Dedifferentiated amniotic fluid mesenchymal stem cell (primary cell): ENCODE measurements at regions not wholly inside any gene's neighbourhood (a gene's known extent, or its start where the extent isn't known, plus 50 kb on each side); places are given as distances from the start of the nearest gene placed in this dataset.
"Not testable (repeated sequence)": the region's sequence is repeated elsewhere in the genome, so short reads cannot be mapped to it uniquely, and the experiment has no call there.

Source experiments
- DNase-seq: peaks from one replicate; pipeline ENCODE4 v3.0.0-alpha.2; 2016; ENCODE audit errors: extremely low spot score

GRCh38 chr9:65566018-65566417 lies 109.7 kb upstream of the ZNG1E start:
- not testable (repeated sequence) for DNase-seq

GRCh38 chr9:65519018-65519417 lies 156.7 kb upstream of the ZNG1E start:
- DNase-seq: not testable (repeated sequence)

DNA sequence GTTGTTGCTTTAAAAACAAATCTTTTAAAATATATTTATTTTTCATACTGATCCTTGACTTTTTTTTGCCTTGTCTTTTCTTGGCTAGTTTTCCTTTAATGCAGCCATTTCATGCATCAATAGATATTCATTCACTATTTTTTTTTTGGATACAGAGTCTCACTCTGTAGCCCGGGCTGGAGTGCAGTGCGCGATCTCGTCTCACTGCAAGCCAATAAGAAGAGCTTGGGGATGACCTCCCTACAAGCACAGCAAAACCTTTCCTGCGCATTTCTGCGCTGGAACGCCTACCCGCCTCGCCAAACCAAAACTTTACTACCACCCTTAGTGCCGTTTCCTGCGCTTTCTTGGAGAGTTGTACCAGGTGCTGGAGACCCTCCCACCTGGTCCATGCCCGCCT lies 161.3 kb upstream of the ZNG1E start:
- not testable (repeated sequence) for DNase-seq

- not testable (repeated sequence) for DNase-seq
Observed at GRCh38 chr9:65507897-65508296, 167.8 kb upstream of the ZNG1E start.

- not testable (repeated sequence) for DNase-seq
Observed at GRCh38 chr9:65504686-65505085, 171.0 kb upstream of the ZNG1E start.

DNA sequence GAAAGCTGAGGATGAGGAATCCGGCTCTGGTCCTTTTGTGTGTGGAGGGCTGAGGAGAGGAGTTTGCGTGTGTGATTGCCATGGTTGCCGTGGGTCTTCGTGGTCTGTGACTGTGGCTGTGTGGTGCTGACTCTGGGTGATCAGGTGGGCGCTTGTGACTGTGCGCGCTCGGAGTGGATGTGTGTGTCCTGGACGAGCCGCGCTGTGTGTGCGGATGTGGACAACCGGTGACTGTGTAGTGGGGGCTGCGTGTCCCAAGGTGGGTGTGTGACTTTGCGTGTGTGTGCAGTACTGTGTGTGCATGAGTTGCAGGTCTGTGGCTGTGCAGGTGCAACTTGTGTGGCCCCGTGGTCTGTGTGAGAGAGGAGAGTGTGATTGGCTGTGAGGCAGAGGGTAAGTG lies 172.0 kb upstream of the ZNG1E start:
- DNase-seq: not testable (repeated sequence)

GRCh38 chr9:65482890-65483289 lies 192.8 kb upstream of the ZNG1E start:
- DNase-seq: not testable (repeated sequence)

DNA sequence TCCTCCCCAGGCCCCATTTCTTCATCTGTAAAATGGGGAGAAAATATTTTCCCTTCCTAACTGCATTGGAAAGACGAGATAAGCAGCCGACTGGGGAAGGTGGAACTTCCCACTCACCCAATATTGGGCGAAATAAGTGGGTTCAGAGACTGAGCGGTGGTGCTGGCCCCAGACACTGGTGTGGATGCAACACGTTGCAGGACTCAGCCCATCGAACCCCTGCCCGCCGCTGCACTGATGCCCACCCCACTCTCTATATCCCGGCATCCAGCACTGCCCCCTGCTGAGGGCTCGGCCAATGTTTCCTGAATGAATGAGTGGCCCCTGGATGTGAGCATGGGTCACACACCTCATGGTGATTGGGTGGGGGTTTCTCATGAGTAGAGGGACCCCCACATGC lies 194.4 kb upstream of the ZNG1E start:
- DNase-seq: not testable (repeated sequence)

DNA sequence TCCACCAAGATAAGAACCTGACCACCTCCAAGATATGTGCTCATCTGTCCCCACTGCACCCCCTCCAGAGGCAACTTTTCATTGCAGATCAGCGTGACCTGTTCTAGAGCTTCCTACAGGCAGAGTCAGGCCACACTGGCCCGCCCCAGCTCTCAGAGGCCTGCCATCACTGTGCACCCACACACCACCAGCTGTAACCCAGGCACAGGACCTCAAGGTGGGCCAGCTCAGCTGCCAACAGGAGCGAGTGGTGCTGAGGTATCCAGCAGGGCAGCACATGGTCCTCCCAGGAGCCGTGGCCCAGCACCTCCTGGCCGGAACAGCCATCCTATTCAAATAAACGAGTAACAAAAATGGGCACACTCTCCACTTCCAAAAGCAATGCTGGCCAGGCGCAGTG lies 189.9 kb upstream of the FOXD4L5 start:
- not testable (repeated sequence) for DNase-seq

DNA sequence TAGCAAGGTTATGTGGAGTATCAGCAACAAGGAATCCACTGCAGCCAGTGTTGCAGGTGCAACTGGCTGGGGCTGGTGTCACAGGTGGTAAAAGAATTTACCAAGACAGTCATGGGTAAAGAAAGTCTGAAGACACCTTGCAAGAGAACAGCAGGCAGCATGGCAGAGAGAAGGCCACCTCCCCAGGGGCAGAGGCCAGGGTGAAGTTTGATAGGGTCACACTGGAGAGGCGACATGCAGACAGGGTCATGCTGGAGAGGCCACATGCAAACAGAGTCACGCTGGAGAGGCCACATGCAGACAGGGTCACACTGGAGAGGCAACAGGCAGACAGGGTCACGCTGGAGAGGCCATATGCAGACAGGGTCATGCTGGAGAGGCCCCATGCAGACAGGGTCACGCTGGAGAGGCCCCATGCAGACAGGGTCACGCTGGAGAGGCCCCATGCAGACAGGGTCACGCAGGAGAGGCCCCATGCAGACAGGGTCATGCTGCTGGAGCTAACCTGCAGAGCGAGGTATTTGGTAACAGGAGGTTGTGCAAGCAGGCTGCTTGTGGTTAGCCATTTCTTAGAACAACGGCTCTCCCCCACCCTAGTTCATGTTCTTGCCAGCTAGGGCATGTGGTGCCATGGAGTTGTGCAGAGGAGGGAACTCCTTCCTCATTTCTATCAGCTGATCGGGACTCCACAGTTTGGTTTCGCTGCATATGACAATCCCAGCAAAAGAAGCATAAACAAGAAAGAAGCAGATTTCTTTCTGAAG lies 188.2 kb upstream of the FOXD4L5 start:
- not testable (repeated sequence) for DNase-seq

- not testable (repeated sequence) for DNase-seq
Observed at GRCh38 chr9:65471106-65471505, 186.1 kb upstream of the FOXD4L5 start.

DNA sequence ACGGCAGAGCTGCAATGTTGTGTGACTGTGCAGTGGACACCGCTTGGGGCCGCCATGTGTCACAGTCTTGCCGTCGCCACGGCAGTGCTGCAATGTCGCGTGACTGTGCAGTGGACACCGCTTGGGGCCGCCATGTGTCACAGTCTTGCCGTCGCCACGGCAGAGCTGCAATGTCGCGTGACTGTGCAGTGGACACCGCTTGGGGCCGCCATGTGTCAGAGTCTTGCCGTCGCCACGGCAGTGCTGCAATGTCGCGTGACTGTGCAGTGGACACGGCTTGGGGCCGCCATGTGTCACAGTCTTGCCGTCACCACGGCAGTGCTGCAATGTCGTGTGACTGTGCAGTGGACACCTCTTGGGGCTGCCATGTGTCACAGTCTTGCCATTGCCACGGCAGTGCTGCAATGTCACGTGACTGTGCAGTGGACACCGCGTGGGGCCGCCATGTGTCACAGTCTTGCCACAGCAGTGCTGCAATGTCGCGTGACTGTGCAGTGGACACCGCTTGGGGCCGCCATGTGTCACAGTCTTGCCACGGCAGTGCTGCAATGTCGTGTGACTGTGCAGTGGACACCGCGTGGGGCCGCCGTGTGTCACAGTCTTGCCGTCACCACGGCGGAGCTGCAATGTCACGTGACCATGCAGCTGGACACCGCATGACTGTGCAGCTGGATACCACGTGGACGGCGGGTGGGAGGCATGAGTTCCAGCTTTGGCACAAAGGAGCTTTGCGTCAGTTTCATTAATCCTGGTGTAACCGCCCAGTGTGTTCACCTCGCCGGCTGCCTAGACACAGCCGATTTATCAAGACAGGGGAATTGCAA lies 182.1 kb upstream of the FOXD4L5 start:
- DNase-seq: not testable (repeated sequence)

DNA sequence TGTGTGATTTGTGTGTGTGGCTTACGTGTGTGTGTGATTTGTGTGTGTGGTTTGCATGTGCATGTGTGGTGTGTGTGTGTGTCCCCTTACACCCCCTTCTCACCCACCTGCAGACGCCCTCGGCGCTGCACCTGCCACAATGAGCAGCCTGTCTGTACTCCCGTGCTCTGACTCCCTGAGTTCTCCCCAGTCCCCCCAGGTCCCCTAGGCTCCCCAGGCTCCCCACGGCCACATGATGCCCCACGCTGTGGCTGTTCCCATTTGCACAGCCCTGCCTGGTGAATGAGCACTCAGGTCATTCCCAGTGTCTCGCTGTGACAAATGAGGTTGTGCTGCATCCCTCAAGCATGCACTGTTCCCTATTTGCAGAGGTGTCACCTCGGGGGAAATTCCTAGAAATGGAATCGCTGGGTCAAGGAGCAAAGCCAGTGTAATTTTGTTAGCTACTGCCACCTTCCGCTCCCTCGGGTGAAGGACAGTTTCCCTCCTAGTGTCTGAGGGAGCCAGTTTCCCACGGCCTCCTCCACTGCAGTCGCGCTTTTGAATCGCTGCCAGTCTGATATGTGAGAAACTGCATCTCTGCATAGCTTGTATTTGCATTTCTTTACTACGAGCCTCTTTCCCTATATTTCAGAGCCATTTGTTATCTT lies 180.4 kb upstream of the FOXD4L5 start:
- DNase-seq: not testable (repeated sequence)

- not testable (repeated sequence) for DNase-seq
Observed at GRCh38 chr9:65462476-65462875, 177.5 kb upstream of the FOXD4L5 start.

GRCh38 chr9:65459756-65460320 lies 174.8 kb upstream of the FOXD4L5 start:
- DNase-seq: no peak

GRCh38 chr9:65458992-65459391 lies 174.0 kb upstream of the FOXD4L5 start:
- DNase-seq: no peak

DNA sequence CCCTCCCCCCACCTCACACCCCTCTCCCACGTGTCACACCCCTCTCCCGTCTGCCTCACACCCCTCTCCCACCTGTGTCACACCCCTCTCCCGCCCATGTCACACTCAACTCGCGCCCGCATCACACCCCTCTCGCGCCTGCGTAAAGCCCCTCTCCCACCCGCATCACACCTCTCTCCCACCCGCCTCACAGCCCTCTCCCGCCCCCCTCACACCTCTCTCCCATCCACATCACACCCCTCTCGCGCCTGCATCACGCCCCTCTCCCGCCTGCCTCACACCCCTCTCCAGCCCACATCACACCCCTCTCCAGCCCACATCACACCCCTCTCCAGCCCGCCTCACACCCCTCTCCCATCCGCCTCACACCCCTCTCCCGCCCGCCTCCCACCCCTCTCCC lies 173.5 kb upstream of the FOXD4L5 start:
- no peak for DNase-seq

GRCh38 chr9:65456991-65457390 lies 172.0 kb upstream of the FOXD4L5 start:
- not testable (repeated sequence) for DNase-seq

DNA sequence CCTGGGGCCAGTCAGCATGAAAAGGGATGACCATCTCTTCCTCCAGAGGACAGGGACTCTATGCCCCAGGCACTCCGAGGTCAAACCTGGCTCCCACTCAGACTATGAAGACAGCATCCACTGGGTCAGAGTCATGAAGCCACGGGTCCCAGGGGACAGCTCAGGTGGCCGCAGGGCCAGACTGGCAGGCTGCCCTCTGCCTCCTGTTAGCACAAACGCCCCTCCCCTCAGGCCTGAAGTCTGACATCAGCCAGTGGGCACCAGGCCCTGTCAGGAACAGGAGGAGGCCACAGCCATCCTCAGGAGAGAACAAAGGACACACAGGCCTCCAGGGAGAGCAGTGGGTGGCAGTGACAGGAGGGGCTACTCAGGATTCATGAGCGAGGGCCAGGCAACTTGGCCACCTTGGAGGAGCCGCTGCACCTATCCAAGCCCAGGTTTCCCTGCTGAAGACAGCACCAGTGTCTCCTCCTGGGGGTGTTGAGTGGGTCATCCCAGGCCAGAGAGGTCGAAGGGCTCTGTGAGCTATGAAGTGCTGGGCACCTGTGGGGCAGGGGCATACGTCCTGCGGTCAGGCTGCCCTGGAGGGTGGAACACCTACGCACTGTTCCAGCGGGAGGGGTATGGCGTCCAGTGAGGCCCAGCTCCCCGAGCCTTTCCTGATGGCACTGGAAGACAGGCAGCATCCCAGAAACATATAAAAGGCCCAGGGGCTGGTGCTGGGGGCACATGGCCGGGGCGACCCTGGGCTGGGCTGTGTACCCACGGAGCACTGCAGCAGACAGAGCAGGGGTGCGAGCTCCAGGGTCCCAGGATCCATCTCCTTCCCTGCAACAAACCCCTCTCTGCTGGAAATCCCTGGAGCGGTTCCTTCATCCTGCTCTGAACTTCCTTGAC lies 171.0 kb upstream of the FOXD4L5 start:
- not testable (repeated sequence) for DNase-seq

DNA sequence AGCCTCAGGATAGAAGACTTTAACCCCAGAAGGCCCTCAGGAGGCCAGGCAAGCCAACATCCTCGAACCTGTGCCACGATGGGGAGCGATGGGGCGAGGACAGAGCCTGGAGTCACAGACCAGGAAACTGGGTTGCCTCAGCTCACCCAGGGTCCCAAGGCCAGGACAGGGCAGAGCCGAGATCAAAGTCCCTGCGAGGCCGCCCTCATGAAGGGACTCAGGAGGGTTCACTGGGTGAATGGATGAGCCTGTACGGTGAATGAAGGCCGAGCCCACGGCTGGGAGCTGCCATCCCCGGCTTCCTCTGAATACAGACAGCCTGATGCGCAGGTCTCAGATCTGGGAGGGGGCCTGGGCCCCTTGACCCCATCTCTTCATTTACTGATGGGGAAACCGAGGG lies 170.1 kb upstream of the FOXD4L5 start:
- DNase-seq: not testable (repeated sequence)

DNA sequence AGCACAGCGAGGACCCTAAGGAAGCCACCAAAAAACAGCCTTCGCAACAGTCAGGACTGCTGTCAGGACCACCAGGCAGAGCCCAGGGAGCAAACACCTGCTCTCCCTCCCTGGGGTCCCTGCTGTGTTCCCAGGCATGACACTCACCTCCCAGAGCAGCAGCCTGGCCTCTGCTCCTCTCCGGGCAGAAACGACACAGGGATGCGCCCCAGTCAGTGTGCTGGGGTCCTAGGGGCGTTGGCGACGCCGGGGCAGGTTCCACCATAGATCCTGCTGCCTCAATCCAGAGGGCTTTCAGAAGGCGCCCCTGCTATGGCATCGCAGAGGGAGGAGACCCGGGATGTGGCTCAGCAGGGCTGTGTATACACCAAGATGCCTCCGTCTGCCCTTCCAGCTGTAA lies 169.7 kb upstream of the FOXD4L5 start:
- not testable (repeated sequence) for DNase-seq
